Spleen (tissue), 11 donors: ENCODE measurements at regions not wholly inside any gene's neighbourhood (a gene's known extent, or its start where the extent isn't known, plus 50 kb on each side); places are given as distances from the start of the nearest gene placed in this dataset.

Source experiments
- DNase-seq: peaks from one replicate; pipeline ENCODE4 v3.0.0-alpha.2; 2020
- H3K27ac ChIP-seq, 8 donors: fragments of 200-600 bp; sonication (generic) in 7 of 8; 1 replicate in 4 of 8; 2 replicates in 4 of 8; pipeline versions ENCODE4 v1.5.0 to v1.8.0; 2016 to 2021; ENCODE audit warnings: inconsistent platforms in 4 of 8, mild to moderate bottlenecking in 4 of 8, moderate library complexity in 1 of 8
- H3K27me3 ChIP-seq, 7 donors: fragments of 200-600 bp; sonication (generic) in 6 of 7; replicated peaks in 1 of 7; 1 replicate in 4 of 7; 2 replicates in 3 of 7; pipeline versions ENCODE4 v1.5.0 to v1.8.0; 2016 to 2021; ENCODE audit warnings: inconsistent platforms in 3 of 7, mild to moderate bottlenecking in 1 of 7
- H3K36me3 ChIP-seq, 6 donors: fragments of 200-600 bp; sonication (generic) in 5 of 6; 1 replicate in 4 of 6; 2 replicates in 2 of 6; pipeline versions ENCODE4 v1.5.0 to v1.8.0; 2016 to 2021; ENCODE audit warnings: inconsistent platforms in 2 of 6
- H3K4me1 ChIP-seq, 6 donors: fragments of 200-600 bp; sonication (generic) in 5 of 6; 1 replicate in 3 of 6; 2 replicates in 3 of 6; pipeline versions ENCODE4 v1.5.0 to v1.8.0; 2016 to 2021; ENCODE audit warnings: inconsistent platforms in 3 of 6
- H3K4me3 ChIP-seq, 8 donors: fragments of 200-600 bp; sonication (generic) in 7 of 8; 1 replicate in 4 of 8; 2 replicates in 4 of 8; pipeline versions ENCODE4 v1.5.0 to v1.8.0; 2016 to 2021; ENCODE audit warnings: inconsistent platforms in 4 of 8, mild to moderate bottlenecking in 4 of 8, moderate library complexity in 2 of 8
- H3K9me3 ChIP-seq, 8 donors: fragments of 200-600 bp; sonication (generic) in 7 of 8; 1 replicate in 4 of 8; 2 replicates in 4 of 8; pipeline versions ENCODE4 v1.5.0 to v1.8.0; 2016 to 2021; ENCODE audit warnings: inconsistent platforms in 4 of 8
- CTCF ChIP-seq, 11 experiments: fragments of 200-600 bp in 7 of 11; fragments of 450-650 bp in 4 of 11; sonication (generic) in 4 of 11; IDR thresholded peaks in 8 of 11; conservative IDR thresholded peaks in 3 of 11; 1 replicate in 7 of 11; 2 replicates in 4 of 11; pipeline versions ENCODE4 v1.4.0 to v1.8.0; 2016 to 2021; ENCODE audit warnings: antibody characterized with exemption in 11 of 11, inconsistent platforms in 4 of 11, mild to moderate bottlenecking in 1 of 11
- POLR2A ChIP-seq, 3 donors: fragments of 450-650 bp; IDR thresholded peaks; one replicate each; pipeline ENCODE4 v1.5.1; 2017; ENCODE audit warnings: antibody characterized with exemption in 3 of 3, mild to moderate bottlenecking in 1 of 3
- POLR2AphosphoS5 ChIP-seq, 3 donors: sonication (generic); formaldehyde crosslinking; IDR thresholded peaks; one replicate each; pipeline ENCODE4 v1.5.1; 2017; ENCODE audit warnings: antibody characterized with exemption in 3 of 3
- WGBS, 5 donors: extraction: QIAGEN DNeasy Blood & Tissue Kit in 3 of 5; methylation state at CpG; one replicate each; pipeline versions ENCODE4 v1.1.5 to v1.1.7; 2013 to 2018; 5-methylcytosine and 5-hydroxymethylcytosine counted together
- intact Hi-C: fragments of 100-400 bp; cut with DNase I; formaldehyde crosslinking; loops from one replicate; pipeline ENCODE4 v1.15.0; 2023; ENCODE audit warnings: low total_unique reads
- donor health status: healthy with polysubstance abuse.
- donor health status: DM: no; HTN: no; CAD: no; lungs with moderate emphysema.
- donor health status: DM: no; HTN: no; CAD: no.
- donor health status: Bipolar disorder and iron deficiency.
- donor health status: healthy.
- donor health status: DM: no; HTN: no; CAD: no.
- donor health status: DM: yes; HTN: yes; CAD: no.

- Histone ChIP-seq H3K4me3 (no peak overlapping the region), H3K27ac (no peak overlapping the region), H3K27me3 (no peaks in the 10 kb centered on the region), H3K4me1 (no peaks in the 10 kb centered on the region), H3K36me3 (no peaks in the 10 kb centered on the region), H3K9me3 (peaks cover 0 to 8% (median 0%) of the 10 kb centered on the region in 8 donors)
- intact Hi-C loops, result no loop called here
- WGBS, 5 donors, result 64 to 74% (median 65%) methylated on average over 8 of the region's 8 CpGs
- DNase-seq, result no peak
- TF ChIP-seq POLR2AphosphoS5 (IDR thresholded peaks at IDR 0.05) (no peak), CTCF (IDR thresholded peaks at IDR 0.05 in 8 of 11, conservative IDR thresholded peaks at IDR 0.05 in 3 of 11) (no peak), POLR2A (IDR thresholded peaks at IDR 0.05) (no peak)
Observed at GRCh38 chr2:60125611-60126426, 427.6 kb downstream of the BCL11A start.

- intact Hi-C loops, result no loop called here
- peaks cover 0 to 17% (median 0%) of the 10 kb centered on the region in 8 donors for H3K9me3 ChIP-seq
- no peak for TF ChIP-seq CTCF (IDR thresholded peaks at IDR 0.05 in 8 of 11, conservative IDR thresholded peaks at IDR 0.05 in 3 of 11)
- no peaks in the 10 kb centered on the region for H3K36me3 ChIP-seq
- H3K27me3 ChIP-seq, result no peaks in the 10 kb centered on the region
- no peak overlapping the region for H3K27ac ChIP-seq
- no peak overlapping the region for H3K4me3 ChIP-seq
- DNase-seq, result no peak
- 70 to 84% (median 73%) methylated on average over 2 of the region's 2 CpGs for WGBS, 5 donors
- H3K4me1 ChIP-seq, result no peaks in the 10 kb centered on the region
Observed at GRCh38 chr2:60119778-60120177, 433.7 kb downstream of the BCL11A start.

GRCh38 chr2:60118917-60119316, 434.5 kb downstream of the BCL11A start:
- Histone ChIP-seq H3K9me3 (peaks cover 0 to 17% (median 0%) of the 10 kb centered on the region in 8 donors), H3K27ac (no peak overlapping the region), H3K4me1 (no peaks in the 10 kb centered on the region), H3K27me3 (no peaks in the 10 kb centered on the region), H3K36me3 (no peaks in the 10 kb centered on the region), H3K4me3 (no peak overlapping the region)
- WGBS, 5 donors, result 89 to 100% (median 95%) methylated on average over 1 of the region's 1 CpG
- intact Hi-C loops, result no loop called here
- DNase-seq, result no peak
- TF ChIP-seq CTCF (IDR thresholded peaks at IDR 0.05 in 8 of 11, conservative IDR thresholded peaks at IDR 0.05 in 3 of 11), result no peak
- TF ChIP-seq POLR2A (IDR thresholded peaks at IDR 0.05), result no peak
- no peak for TF ChIP-seq POLR2AphosphoS5 (IDR thresholded peaks at IDR 0.05)

GRCh38 chr2:60118061-60118460, 435.4 kb downstream of the BCL11A start:
- H3K4me3 ChIP-seq, result no peak overlapping the region
- intact Hi-C loops, result no loop called here
- no peaks in the 10 kb centered on the region for H3K36me3 ChIP-seq
- H3K27me3 ChIP-seq, result no peaks in the 10 kb centered on the region
- H3K4me1 ChIP-seq, result no peaks in the 10 kb centered on the region
- no peak for TF ChIP-seq POLR2AphosphoS5 (IDR thresholded peaks at IDR 0.05)
- no peak for TF ChIP-seq CTCF (IDR thresholded peaks at IDR 0.05 in 8 of 11, conservative IDR thresholded peaks at IDR 0.05 in 3 of 11)
- TF ChIP-seq POLR2A (IDR thresholded peaks at IDR 0.05), result no peak
- no peak overlapping the region for H3K27ac ChIP-seq
- no peak for DNase-seq
- peaks cover 0 to 17% (median 0%) of the 10 kb centered on the region in 8 donors for H3K9me3 ChIP-seq
- 35 to 64% (median 50%) methylated on average over 1 of the region's 1 CpG for WGBS, 5 donors
